ACC112 (cell line): ENCODE measurements at regions not wholly inside any gene's neighbourhood (a gene's known extent, or its start where the extent isn't known, plus 50 kb on each side); places are given as distances from the start of the nearest gene placed in this dataset.

ENCODE experiments used
- H2AFZ ChIP-seq: fragments of 200-600 bp; sonication (generic); one replicate; pipeline ENCODE4 v1.6.0; 2017; ENCODE audit warnings: antibody characterized with exemption, low read length; ENCODE audit not compliant: unreplicated experiment
- H3K27ac ChIP-seq: fragments of 200-600 bp; sonication (generic); 2 replicates; pipeline ENCODE4 v1.5.1; 2014; ENCODE audit warnings: low read depth, mild to moderate bottlenecking, antibody characterized with exemption, low read length, moderate library complexity
- H3K27me3 ChIP-seq: fragments of 200-600 bp; sonication (generic); 2 replicates; pipeline ENCODE4 v1.6.1; 2014; ENCODE audit warnings: mild to moderate bottlenecking, antibody characterized with exemption, low read length, moderate library complexity, mixed read lengths; ENCODE audit not compliant: insufficient read depth
- H3K36me3 ChIP-seq: fragments of 200-600 bp; sonication (generic); 2 replicates; pipeline ENCODE4 v1.6.1; 2016; ENCODE audit warnings: mild to moderate bottlenecking, antibody characterized with exemption, low read length, moderate library complexity, mixed read lengths; ENCODE audit not compliant: insufficient read depth
- H3K4me1 ChIP-seq: fragments of 200-600 bp; sonication (generic); one replicate; pipeline ENCODE4 v1.6.1; 2016; ENCODE audit warnings: low read length, mixed read lengths; ENCODE audit not compliant: insufficient read depth, unreplicated experiment, control insufficient read depth
- H3K4me3 ChIP-seq: fragments of 200-600 bp; sonication (generic); 2 replicates; pipeline ENCODE4 v1.5.1; 2014; ENCODE audit warnings: mild to moderate bottlenecking, low read depth, low read length
- H3K79me2 ChIP-seq: fragments of 200-600 bp; sonication (generic); one replicate; pipeline ENCODE4 v1.6.0; 2016; ENCODE audit warnings: low read length; ENCODE audit not compliant: control insufficient read depth, unreplicated experiment, insufficient read depth

GRCh38 chr2:121818546-121818945 lies 63.1 kb downstream of the TSN start:
- Histone ChIP-seq H3K4me1 (no peaks in the 10 kb centered on the region), H3K27ac (no peak overlapping the region)

GRCh38 chr2:121819846-121820245 lies 64.4 kb downstream of the TSN start:
- peaks cover 71% of the 10 kb centered on the region for H3K27me3 ChIP-seq
- no peaks in the 10 kb centered on the region for H3K79me2 ChIP-seq
- no peaks in the 10 kb centered on the region for H3K36me3 ChIP-seq
- no peak overlapping the region for H2AFZ ChIP-seq
- no peak overlapping the region for H3K27ac ChIP-seq
- no peak overlapping the region for H3K4me3 ChIP-seq
- H3K4me1 ChIP-seq, result no peaks in the 10 kb centered on the region

More at GRCh38 chr2:121818546-121818945, 63.1 kb downstream of the TSN start:
- H2AFZ ChIP-seq, result no peak overlapping the region
- H3K4me3 ChIP-seq, result no peak overlapping the region
- no peaks in the 10 kb centered on the region for H3K36me3 ChIP-seq
- H3K27me3 ChIP-seq, result peaks cover 71% of the 10 kb centered on the region
- no peaks in the 10 kb centered on the region for H3K79me2 ChIP-seq

- H2AFZ ChIP-seq, result no peak overlapping the region
- H3K27ac ChIP-seq, result no peak overlapping the region
- no peaks in the 10 kb centered on the region for H3K4me1 ChIP-seq
- H3K79me2 ChIP-seq, result no peaks in the 10 kb centered on the region
- peaks cover 55% of the 10 kb centered on the region for H3K27me3 ChIP-seq
- H3K4me3 ChIP-seq, result no peak overlapping the region
- no peaks in the 10 kb centered on the region for H3K36me3 ChIP-seq
Measured at GRCh38 chr2:121821476-121822158, 66.2 kb downstream of the TSN start.

- Histone ChIP-seq H3K36me3 (no peaks in the 10 kb centered on the region), H3K4me3 (no peak overlapping the region), H3K27me3 (peaks cover 34% of the 10 kb centered on the region), H3K4me1 (no peaks in the 10 kb centered on the region), H2AFZ (no peak overlapping the region), H3K79me2 (no peaks in the 10 kb centered on the region), H3K27ac (no peak overlapping the region)
Measured at GRCh38 chr2:121824264-121824663, 68.8 kb downstream of the TSN start.

- H3K36me3 ChIP-seq, result no peaks in the 10 kb centered on the region
- no peak overlapping the region for H2AFZ ChIP-seq
- peaks cover 32% of the 10 kb centered on the region for H3K27me3 ChIP-seq
- no peak overlapping the region for H3K27ac ChIP-seq
- H3K79me2 ChIP-seq, result no peaks in the 10 kb centered on the region
- H3K4me3 ChIP-seq, result no peak overlapping the region
- no peaks in the 10 kb centered on the region for H3K4me1 ChIP-seq
Measured at GRCh38 chr2:121825003-121825950, 69.8 kb downstream of the TSN start.

- H3K4me3 ChIP-seq, result no peak overlapping the region
- no peak overlapping the region for H3K27ac ChIP-seq
- peaks cover 24% of the 10 kb centered on the region for H3K27me3 ChIP-seq
- H3K36me3 ChIP-seq, result no peaks in the 10 kb centered on the region
- no peaks in the 10 kb centered on the region for H3K4me1 ChIP-seq
- H3K79me2 ChIP-seq, result no peaks in the 10 kb centered on the region
- no peak overlapping the region for H2AFZ ChIP-seq
Measured at GRCh38 chr2:121826036-121826435, 70.6 kb downstream of the TSN start.

- Histone ChIP-seq H3K4me1 (no peaks in the 10 kb centered on the region), H3K79me2 (no peaks in the 10 kb centered on the region), H2AFZ (no peak overlapping the region), H3K4me3 (no peak overlapping the region), H3K36me3 (no peaks in the 10 kb centered on the region), H3K27ac (no peak overlapping the region), H3K27me3 (peaks cover 22% of the 10 kb centered on the region)
Measured at GRCh38 chr2:121828281-121828731, 72.9 kb downstream of the TSN start.

GRCh38 chr2:121830809-121831208 lies 75.4 kb downstream of the TSN start:
- H3K36me3 ChIP-seq, result no peaks in the 10 kb centered on the region
- H2AFZ ChIP-seq, result no peak overlapping the region
- H3K4me3 ChIP-seq, result no peak overlapping the region
- H3K4me1 ChIP-seq, result no peaks in the 10 kb centered on the region
- H3K79me2 ChIP-seq, result no peaks in the 10 kb centered on the region
- H3K27ac ChIP-seq, result no peak overlapping the region
- H3K27me3 ChIP-seq, result peaks cover 29% of the 10 kb centered on the region

GRCh38 chr2:121831841-121832240 lies 76.4 kb downstream of the TSN start:
- Histone ChIP-seq H3K4me3 (no peak overlapping the region), H3K36me3 (no peaks in the 10 kb centered on the region), H3K4me1 (no peaks in the 10 kb centered on the region), H3K27ac (no peak overlapping the region), H3K79me2 (no peaks in the 10 kb centered on the region), H3K27me3 (peaks cover 39% of the 10 kb centered on the region), H2AFZ (no peak overlapping the region)

GRCh38 chr2:121832412-121833357 lies 77.2 kb downstream of the TSN start:
- H3K4me1 ChIP-seq, result no peaks in the 10 kb centered on the region
- H3K4me3 ChIP-seq, result no peak overlapping the region
- no peaks in the 10 kb centered on the region for H3K79me2 ChIP-seq
- H2AFZ ChIP-seq, result no peak overlapping the region
- peaks cover 47% of the 10 kb centered on the region for H3K27me3 ChIP-seq
- no peak overlapping the region for H3K27ac ChIP-seq
- H3K36me3 ChIP-seq, result no peaks in the 10 kb centered on the region
